PC-3 (cell line): ENCODE measurements at regions not wholly inside any gene's neighbourhood (a gene's known extent, or its start where the extent isn't known, plus 50 kb on each side); places are given as distances from the start of the nearest gene placed in this dataset.

Experiments
- CTCF ChIP-seq: fragments of 300-600 bp; sonication (generic); conservative IDR thresholded peaks from 2 replicates; pipeline ENCODE4 v1.5.1; 2017; ENCODE audit warnings: antibody characterized with exemption, low read depth, mild to moderate bottlenecking, low read length
- EZH2 ChIP-seq: fragments of 300-600 bp; sonication (generic); IDR thresholded peaks from one replicate; pipeline ENCODE4 v1.6.1; 2017; ENCODE audit warnings: antibody characterized with exemption, mild to moderate bottlenecking, low read length; ENCODE audit not compliant: unreplicated experiment
- EZH2phosphoT487 ChIP-seq: fragments of 300-600 bp; sonication (generic); IDR thresholded peaks from 2 replicates; pipeline ENCODE4 v1.6.1; 2018; ENCODE audit warnings: mild to moderate bottlenecking, antibody characterized with exemption, low read length, borderline replicate concordance

- TF ChIP-seq CTCF: no peak
- no peak for TF ChIP-seq EZH2
- TF ChIP-seq EZH2phosphoT487: no peak
These were observed 646.8 kb upstream of the INTU start for GRCh38 chr4:126986005-126986404.
